A673 (cell line): ENCODE measurements at regions not wholly inside any gene's neighbourhood (a gene's known extent, or its start where the extent isn't known, plus 50 kb on each side); places are given as distances from the start of the nearest gene placed in this dataset.

ENCODE experiments used
- CTCF ChIP-seq: fragments of 300-800, 200-600 bp; sonication (generic); conservative IDR thresholded peaks from 2 replicates; pipeline ENCODE4 v1.5.1; 2017; ENCODE audit warnings: low read depth, mild to moderate bottlenecking, antibody characterized with exemption, low read length, moderate library complexity, mixed read lengths
- EZH2 ChIP-seq: fragments of 200-600 bp; sonication (generic); IDR thresholded peaks from 2 replicates; pipeline ENCODE4 v1.6.1; 2017; ENCODE audit warnings: borderline replicate concordance, low read depth, mild to moderate bottlenecking, mixed read lengths, antibody characterized with exemption, low read length; ENCODE audit not compliant: poor library complexity, severe bottlenecking

- TF ChIP-seq CTCF: no peak
- no peak for TF ChIP-seq EZH2
Measured at GRCh38 chr15:60126200-60126599, 122.1 kb downstream of the FOXB1 start.
